GM19351 (cell line): ENCODE measurements at regions not wholly inside any gene's neighbourhood (a gene's known extent, or its start where the extent isn't known, plus 50 kb on each side); places are given as distances from the start of the nearest gene placed in this dataset.

ENCODE experiments used
- ATAC-seq: cut with Tn5 transposase; IDR thresholded peaks from one replicate; pipeline ENCODE4 v1.9.1; 2021; ENCODE audit warnings: mild to moderate bottlenecking, moderate library complexity; ENCODE audit not compliant: unreplicated experiment

GRCh38 chr4:149927514-149927913, 111.9 kb upstream of the IQCM start:
- ATAC-seq = no peak

GRCh38 chr4:149928507-149928906, 112.9 kb upstream of the IQCM start:
- ATAC-seq = no peak

- ATAC-seq = no peak
These were observed 115.8 kb upstream of the IQCM start for GRCh38 chr4:149931431-149931830.

GRCh38 chr4:149932188-149932587, 116.5 kb upstream of the IQCM start:
- no peak for ATAC-seq

- no peak for ATAC-seq
These were observed 117.5 kb upstream of the IQCM start for GRCh38 chr4:149933120-149933519.

GRCh38 chr4:149933883-149934282, 118.2 kb upstream of the IQCM start:
- ATAC-seq = no peak

- no peak for ATAC-seq
These were observed 128.9 kb upstream of the DCLK2 start for GRCh38 chr4:149949381-149949780.

GRCh38 chr4:149951152-149951900, 126.9 kb upstream of the DCLK2 start:
- ATAC-seq = no peak

GRCh38 chr4:149952101-149952500, 126.1 kb upstream of the DCLK2 start:
- ATAC-seq = no peak

- no peak for ATAC-seq
These were observed 125.5 kb upstream of the DCLK2 start for GRCh38 chr4:149952716-149953115.

- ATAC-seq = no peak
These were observed 122.4 kb upstream of the DCLK2 start for GRCh38 chr4:149955780-149956390.

- ATAC-seq = no peak
These were observed 121.6 kb upstream of the DCLK2 start for GRCh38 chr4:149956678-149957077.

GRCh38 chr4:149961876-149962597, 116.2 kb upstream of the DCLK2 start:
- no peak for ATAC-seq

GRCh38 chr4:149964001-149964796, 114.0 kb upstream of the DCLK2 start:
- ATAC-seq = no peak

GRCh38 chr4:149965206-149965605, 113.0 kb upstream of the DCLK2 start:
- ATAC-seq = no peak

- ATAC-seq = no peak
These were observed 105.8 kb upstream of the DCLK2 start for GRCh38 chr4:149972407-149972806.

- ATAC-seq = no peak
These were observed 105.1 kb upstream of the DCLK2 start for GRCh38 chr4:149973181-149973580.

- ATAC-seq = no peak
These were observed 103.1 kb upstream of the DCLK2 start for GRCh38 chr4:149975172-149975571.

- peak; percentile 33 for ATAC-seq
These were observed 98.0 kb upstream of the DCLK2 start for GRCh38 chr4:149980121-149980682.

- peak; percentile 87 for ATAC-seq
These were observed 97.3 kb upstream of the DCLK2 start for GRCh38 chr4:149980941-149981340.

GRCh38 chr4:149983401-149983800, 94.8 kb upstream of the DCLK2 start:
- no peak for ATAC-seq
